GM12864 (cell line): ENCODE measurements at regions not wholly inside any gene's neighbourhood (a gene's known extent, or its start where the extent isn't known, plus 50 kb on each side); places are given as distances from the start of the nearest gene placed in this dataset.

ENCODE experiments used
- DNase-seq: peaks from one replicate; pipeline ENCODE4 v3.0.0-alpha.2; 2011; ENCODE audit warnings: low read depth
- H3K4me3 ChIP-seq: 2 replicates; pipeline ENCODE4 v1.5.1; 2011; ENCODE audit warnings: mild to moderate bottlenecking, low read depth, low read length, control low read depth
- CTCF ChIP-seq: IDR thresholded peaks from 2 replicates; pipeline ENCODE4 v1.5.1; 2011; ENCODE audit warnings: low read depth, mild to moderate bottlenecking, moderate library complexity, low read length, control low read depth, inconsistent platforms; ENCODE audit errors: missing control alignments

- no peak for DNase-seq
- no peak for TF ChIP-seq CTCF
- H3K4me3 ChIP-seq, result no peak overlapping the region
Observed at GRCh38 chr2:2875831-2876230, 501.8 kb downstream of the EIPR1 start.

DNA sequence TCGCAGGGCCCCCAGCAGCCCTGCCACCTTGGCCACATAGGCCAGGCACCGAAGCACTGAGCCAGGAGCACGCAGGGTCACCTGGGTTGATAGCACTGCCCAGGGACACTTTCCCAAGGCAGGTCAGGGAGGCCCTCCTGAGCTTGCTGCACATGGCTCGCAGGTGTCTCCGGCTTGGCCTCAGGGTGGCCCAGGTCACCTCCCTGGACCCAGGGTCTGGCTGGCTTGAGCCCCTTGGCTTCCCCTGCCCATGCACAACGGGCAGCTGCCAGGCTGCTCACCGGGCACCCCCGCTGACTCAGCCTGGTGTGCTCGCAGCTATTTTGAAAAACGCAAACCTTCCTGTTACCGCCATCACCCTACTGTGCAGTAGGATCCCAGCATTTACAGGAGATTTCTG is 502.3 kb downstream of the EIPR1 start:
- no peak for DNase-seq
- no peak for TF ChIP-seq CTCF
- H3K4me3 ChIP-seq, result no peak overlapping the region

DNA sequence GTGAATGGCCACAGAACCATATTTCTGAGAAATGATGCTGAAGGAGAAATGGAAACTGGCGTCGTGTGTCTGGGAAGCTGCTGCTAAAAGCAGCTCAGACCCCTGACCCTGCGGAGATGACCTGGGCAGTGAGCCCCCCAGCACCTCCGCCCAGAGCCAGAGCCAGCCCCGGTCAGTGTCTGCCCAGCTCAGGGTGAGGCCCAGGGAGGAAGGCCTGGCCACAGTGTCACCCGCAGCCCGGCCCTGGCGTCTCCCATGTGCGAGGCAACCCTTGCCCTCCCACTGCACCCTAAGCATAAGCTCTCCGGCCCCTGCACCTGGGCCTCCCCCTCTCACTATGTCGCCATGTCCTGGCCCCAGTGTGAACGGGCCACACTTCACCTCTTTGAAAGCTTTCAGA is 502.8 kb downstream of the EIPR1 start:
- H3K4me3 ChIP-seq, result no peak overlapping the region
- DNase-seq, result no peak
- TF ChIP-seq CTCF, result no peak

DNA sequence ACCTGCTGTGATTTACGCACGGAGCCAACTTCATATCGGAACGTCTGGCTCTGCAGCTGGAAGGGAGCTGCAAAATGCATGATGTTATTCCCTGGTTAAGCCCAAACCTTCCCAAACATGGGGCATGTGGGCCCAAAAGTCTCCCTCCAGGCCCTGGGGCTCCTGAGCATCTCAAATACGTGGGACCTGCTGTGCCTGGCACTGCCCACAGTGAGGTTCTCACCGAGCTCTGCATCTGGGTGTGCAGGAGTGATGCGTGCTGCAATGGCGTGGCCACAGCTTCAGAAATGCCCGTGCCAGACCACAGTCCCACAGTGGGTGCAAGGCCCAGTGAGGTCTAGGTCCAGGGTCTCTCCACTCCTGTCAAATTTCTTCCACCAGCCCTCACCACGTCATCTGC is 503.3 kb downstream of the EIPR1 start:
- DNase-seq, result no peak
- no peak overlapping the region for H3K4me3 ChIP-seq
- no peak for TF ChIP-seq CTCF

DNA sequence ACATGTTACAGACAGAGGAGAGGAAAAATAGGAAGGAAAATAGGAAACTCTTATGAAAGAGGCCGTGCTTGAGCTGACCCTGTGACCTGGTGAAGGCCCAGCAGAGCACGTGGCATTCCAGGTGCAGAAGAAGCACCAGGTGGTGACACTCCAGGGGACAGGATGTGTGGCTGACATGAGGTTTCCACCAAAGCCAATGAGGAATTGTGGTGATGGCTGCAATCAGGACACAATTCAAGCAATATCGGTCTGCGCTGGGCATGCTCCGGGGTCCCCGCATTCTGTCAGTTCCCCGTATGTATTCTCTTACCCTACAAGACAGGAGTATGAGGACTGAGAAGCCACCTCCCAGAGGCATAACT is 504.2 kb downstream of the EIPR1 start:
- no peak for DNase-seq
- TF ChIP-seq CTCF, result no peak

DNA sequence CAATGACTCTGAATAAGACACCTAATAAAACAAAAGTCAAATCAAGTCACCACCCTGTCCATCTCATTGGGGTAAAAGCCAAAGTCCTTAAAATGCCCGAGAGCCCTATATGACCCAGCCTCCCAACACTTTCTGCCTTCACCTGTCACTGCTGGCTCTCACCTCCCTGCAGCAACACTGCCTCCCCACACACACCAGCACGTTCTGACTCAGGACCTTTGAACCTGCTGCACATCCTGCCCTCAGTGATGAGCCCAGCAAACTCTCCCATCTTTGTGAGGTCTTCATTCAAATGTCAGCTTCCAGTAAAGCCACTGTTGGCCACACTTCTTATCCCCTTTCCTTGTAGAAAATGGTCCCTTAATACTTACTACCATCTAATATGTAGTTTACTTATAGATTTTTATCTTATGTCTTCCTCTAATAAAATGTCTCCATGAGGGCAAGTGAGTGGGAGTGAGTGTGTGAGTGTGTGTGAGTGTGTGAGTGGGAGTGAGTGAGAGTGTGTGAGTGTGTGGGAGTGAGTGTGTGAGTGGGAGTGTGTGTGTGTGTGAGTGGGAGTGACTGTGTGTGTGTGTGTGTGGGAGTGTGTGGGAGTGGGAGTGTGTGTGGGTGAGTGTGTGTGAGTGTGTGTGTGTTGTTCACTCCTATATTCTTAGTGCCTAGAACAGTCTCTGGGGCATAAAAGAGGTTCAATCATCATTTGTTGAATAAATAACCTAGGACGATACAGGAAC is 504.7 kb downstream of the EIPR1 start:
- no peak for TF ChIP-seq CTCF

More for the DNA sequence above, 504.2 kb downstream of the EIPR1 start:
- no peak overlapping the region for H3K4me3 ChIP-seq

GRCh38 chr2:2872309-2872617 is 505.4 kb downstream of the EIPR1 start:
- TF ChIP-seq CTCF, result no peak
- no peak overlapping the region for H3K4me3 ChIP-seq
- DNase-seq, result no peak

More for the DNA sequence above, 504.7 kb downstream of the EIPR1 start:
- no peak for DNase-seq
- no peak overlapping the region for H3K4me3 ChIP-seq
